SK-N-MC (cell line): ENCODE measurements at regions not wholly inside any gene's neighbourhood (a gene's known extent, or its start where the extent isn't known, plus 50 kb on each side); places are given as distances from the start of the nearest gene placed in this dataset.

Source experiments
- EZH2 ChIP-seq: fragments of 200-600 bp; sonication (generic); IDR thresholded peaks from one replicate; pipeline ENCODE4 v1.6.1; 2017; ENCODE audit warnings: antibody characterized with exemption
- POLR2AphosphoS5 ChIP-seq: IDR thresholded peaks from 2 replicates; pipeline ENCODE4 v1.6.1; 2012; ENCODE audit warnings: mild to moderate bottlenecking, low read depth, low read length, borderline replicate concordance

- TF ChIP-seq POLR2AphosphoS5: no peak
- no peak for TF ChIP-seq EZH2
Measured at GRCh38 chr18:39648616-39649015, 2083.0 kb upstream of the CELF4 start.
